ENCODE measurements at regions not wholly inside any gene's neighbourhood (a gene's known extent, or its start where the extent isn't known, plus 50 kb on each side); places are given as distances from the start of the nearest gene placed in this dataset.

DNA sequence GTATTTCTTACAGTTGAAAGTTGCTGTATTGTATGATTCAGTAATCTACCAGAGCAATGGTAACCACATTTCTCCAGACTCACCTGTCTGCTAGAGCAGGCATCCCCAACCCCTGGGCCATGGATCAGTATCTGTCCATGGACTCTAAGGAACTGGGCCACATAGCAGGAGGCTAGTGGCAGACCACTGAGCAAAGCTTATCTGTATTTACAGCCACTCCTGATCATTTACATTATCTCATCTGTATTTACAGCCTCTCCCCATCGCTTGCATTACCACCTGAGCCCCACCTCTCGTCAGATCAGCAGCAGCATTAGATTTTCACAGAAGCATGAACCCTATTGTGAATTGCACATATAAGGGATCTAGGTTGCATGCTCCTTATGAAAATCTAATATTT is 60.3 kb upstream of the MANEA start:
- H3K36me3 Mint-ChIP-seq: no peaks in the 10 kb centered on the region
- no peaks in the 10 kb centered on the region for H3K9me3 Mint-ChIP-seq
- H3K4me3 Mint-ChIP-seq: no peak overlapping the region
- H3K27me3 Mint-ChIP-seq: no peaks in the 10 kb centered on the region
- H3K27ac Mint-ChIP-seq: no peak overlapping the region
- no peaks in the 10 kb centered on the region for H3K4me1 Mint-ChIP-seq
- DNase-seq: no peak

DNA sequence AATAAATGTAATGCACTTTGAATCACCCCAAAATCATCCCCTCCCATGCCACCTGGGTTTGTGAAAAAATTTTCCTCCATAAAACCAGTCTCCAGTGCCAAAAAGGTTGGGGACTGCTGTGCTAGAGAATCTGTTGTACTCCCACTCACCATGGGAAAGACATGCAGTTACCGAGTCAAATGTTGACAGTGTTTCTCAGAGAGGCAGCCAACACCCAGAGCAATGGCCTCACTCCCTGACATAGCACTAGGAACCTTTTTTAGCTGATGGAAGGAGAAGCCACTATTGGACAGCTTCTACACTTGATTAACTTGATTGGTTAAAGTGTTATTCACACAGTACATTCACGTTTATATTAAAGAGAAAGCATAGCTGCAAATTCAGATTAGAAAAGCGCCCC is 59.8 kb upstream of the MANEA start:
- Mint-ChIP-seq H3K4me1 (no peaks in the 10 kb centered on the region), H3K27ac (no peak overlapping the region), H3K36me3 (no peaks in the 10 kb centered on the region), H3K27me3 (no peaks in the 10 kb centered on the region), H3K4me3 (no peak overlapping the region), H3K9me3 (no peaks in the 10 kb centered on the region)
- DNase-seq: no peak

- no peaks in the 10 kb centered on the region for H3K4me1 Mint-ChIP-seq
- H3K27me3 Mint-ChIP-seq: no peaks in the 10 kb centered on the region
- H3K27ac Mint-ChIP-seq: no peak overlapping the region
- H3K36me3 Mint-ChIP-seq: no peaks in the 10 kb centered on the region
- H3K9me3 Mint-ChIP-seq: no peaks in the 10 kb centered on the region
- no peak overlapping the region for H3K4me3 Mint-ChIP-seq
- no peak for DNase-seq
Observed at GRCh38 chr6:95518630-95519227, 58.6 kb upstream of the MANEA start.

GRCh38 chr6:95519228-95520037 is 57.9 kb upstream of the MANEA start:
- Mint-ChIP-seq H3K27ac (no peak overlapping the region), H3K4me3 (no peak overlapping the region), H3K36me3 (no peaks in the 10 kb centered on the region), H3K9me3 (no peaks in the 10 kb centered on the region), H3K4me1 (no peaks in the 10 kb centered on the region), H3K27me3 (no peaks in the 10 kb centered on the region)
- no peak for DNase-seq

DNA sequence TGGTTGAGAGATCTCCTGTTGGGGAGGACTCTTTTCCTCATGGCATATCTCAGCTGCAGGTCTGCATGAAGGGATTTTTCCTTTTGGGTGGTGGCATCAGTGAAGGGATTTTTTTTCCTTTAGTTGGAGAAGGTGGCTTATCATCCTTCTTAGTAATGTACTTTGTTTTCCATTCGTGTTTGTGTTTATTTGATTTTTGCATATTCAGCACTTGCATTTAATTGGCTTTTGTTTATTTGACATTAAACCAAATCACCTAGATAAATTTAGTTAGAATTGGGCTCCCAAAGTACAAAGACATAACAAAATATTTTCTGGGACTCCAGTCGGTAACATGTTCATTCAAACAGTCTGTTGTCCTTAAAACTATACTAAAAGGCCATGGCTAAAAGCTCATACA is 56.2 kb upstream of the MANEA start:
- no peaks in the 10 kb centered on the region for H3K4me1 Mint-ChIP-seq
- peaks cover under 1% of the 10 kb centered on the region for H3K27me3 Mint-ChIP-seq
- no peak overlapping the region for H3K27ac Mint-ChIP-seq
- H3K36me3 Mint-ChIP-seq: no peaks in the 10 kb centered on the region
- no peak for DNase-seq
- no peak overlapping the region for H3K4me3 Mint-ChIP-seq
- no peaks in the 10 kb centered on the region for H3K9me3 Mint-ChIP-seq

All from activated naive CD8-positive, alpha-beta T cell treated with anti-CD3 and anti-CD28 coated beads for 36 hours (primary cell).